ENCODE measurements at regions not wholly inside any gene's neighbourhood (a gene's known extent, or its start where the extent isn't known, plus 50 kb on each side); places are given as distances from the start of the nearest gene placed in this dataset.
"Not testable (repeated sequence)": the region's sequence is repeated elsewhere in the genome, so short reads cannot be mapped to it uniquely, and the experiment has no call there.

GRCh38 chr1:222062640-222063039 lies 320.8 kb upstream of the DUSP10 start:
- no peak overlapping the region for H3K4me3 Mint-ChIP-seq
- no peaks in the 10 kb centered on the region for H3K27me3 Mint-ChIP-seq
- no peaks in the 10 kb centered on the region for H3K4me1 Mint-ChIP-seq (ENCODE audit: low read depth)
- peaks cover 29% of the 10 kb centered on the region for H3K9me3 Mint-ChIP-seq
- H3K36me3 Mint-ChIP-seq (ENCODE audit: low read depth): no peaks in the 10 kb centered on the region
- no peak overlapping the region for H3K27ac Mint-ChIP-seq
- intact Hi-C loops (cut with micrococcal nuclease): no loop called here

DNA sequence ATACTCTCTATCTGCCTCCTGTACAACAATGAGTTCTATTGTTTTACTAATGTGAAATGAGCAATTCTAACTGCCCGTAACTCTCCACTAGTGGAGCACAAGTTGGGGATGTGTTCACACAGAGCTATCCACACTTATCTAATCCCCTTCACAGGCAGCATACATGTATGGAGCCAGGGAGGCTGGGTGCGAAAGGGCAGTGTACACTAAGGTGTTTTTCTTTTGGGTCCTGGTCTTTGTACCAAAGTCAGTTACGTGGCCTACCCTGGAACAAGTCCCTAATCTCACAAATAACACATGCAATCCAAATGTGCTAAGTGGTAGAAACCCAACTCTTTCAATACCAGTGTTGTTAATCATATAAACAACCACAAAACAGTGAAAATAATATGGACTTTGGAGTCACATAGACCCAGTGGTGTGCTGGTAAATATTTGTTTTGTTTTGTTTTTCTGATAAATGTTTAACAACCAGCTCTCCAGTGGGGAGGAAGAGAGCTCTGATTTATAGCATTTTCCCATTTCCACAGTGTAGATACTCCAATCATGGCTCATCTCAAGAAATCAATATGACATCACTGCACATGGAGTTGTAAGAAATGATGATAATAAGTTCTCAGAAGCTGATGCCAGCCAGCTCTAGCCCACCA lies 319.9 kb upstream of the DUSP10 start:
- Mint-ChIP-seq H3K36me3 (ENCODE audit: low read depth) (no peaks in the 10 kb centered on the region), H3K9me3 (peaks cover 27% of the 10 kb centered on the region), H3K4me1 (ENCODE audit: low read depth) (no peaks in the 10 kb centered on the region), H3K27me3 (no peaks in the 10 kb centered on the region), H3K27ac (no peak overlapping the region), H3K4me3 (no peak overlapping the region)
- intact Hi-C loops (cut with micrococcal nuclease): no loop called here

DNA sequence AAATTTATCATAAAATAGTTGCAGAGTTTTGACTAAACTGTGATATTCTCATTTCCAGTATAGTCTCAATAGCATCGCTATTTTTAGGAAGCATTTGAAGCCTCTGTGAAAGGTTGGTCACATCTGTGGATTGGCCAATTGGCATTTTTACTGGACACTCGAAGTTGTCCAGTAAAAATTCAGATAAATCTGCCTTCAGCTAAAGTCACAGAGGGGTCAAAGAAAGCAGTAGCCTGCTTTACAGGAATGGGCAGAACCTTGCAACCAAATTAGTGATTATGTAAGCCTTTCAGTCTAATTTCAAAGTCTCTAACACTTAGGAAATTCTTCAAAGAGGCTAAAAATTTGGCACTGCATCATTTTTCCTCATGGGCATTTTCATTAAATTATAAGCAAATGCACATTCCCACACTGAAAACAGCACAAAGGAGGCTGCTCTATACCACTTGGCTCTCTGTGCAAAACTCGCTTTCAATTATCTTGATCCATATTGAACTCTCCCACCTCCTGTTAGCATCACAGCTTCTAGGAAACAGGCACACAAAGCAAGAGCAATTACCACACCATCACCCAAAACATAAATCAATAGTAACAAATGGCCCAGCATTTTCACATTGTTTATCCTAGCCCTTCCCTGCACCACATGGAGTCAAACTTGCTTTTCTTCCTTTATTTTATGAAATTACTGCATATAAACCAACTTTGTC lies 318.5 kb upstream of the DUSP10 start:
- Mint-ChIP-seq H3K27me3 (no peaks in the 10 kb centered on the region), H3K9me3 (peaks cover 26% of the 10 kb centered on the region), H3K4me3 (no peak overlapping the region), H3K27ac (no peak overlapping the region), H3K4me1 (ENCODE audit: low read depth) (no peaks in the 10 kb centered on the region), H3K36me3 (ENCODE audit: low read depth) (no peaks in the 10 kb centered on the region)
- intact Hi-C loops (cut with micrococcal nuclease): no loop called here

- intact Hi-C loops (cut with micrococcal nuclease): no loop called here
- H3K9me3 Mint-ChIP-seq: peaks cover 5% of the 10 kb centered on the region
- no peaks in the 10 kb centered on the region for H3K36me3 Mint-ChIP-seq (ENCODE audit: low read depth)
- H3K4me3 Mint-ChIP-seq: no peak overlapping the region
- H3K27me3 Mint-ChIP-seq: no peaks in the 10 kb centered on the region
- H3K27ac Mint-ChIP-seq: no peak overlapping the region
- H3K4me1 Mint-ChIP-seq (ENCODE audit: low read depth): no peaks in the 10 kb centered on the region
Observed at GRCh38 chr1:222058249-222058648, 316.4 kb upstream of the DUSP10 start.

- no peaks in the 10 kb centered on the region for H3K9me3 Mint-ChIP-seq
- no peaks in the 10 kb centered on the region for H3K27me3 Mint-ChIP-seq
- no peak overlapping the region for H3K4me3 Mint-ChIP-seq
- intact Hi-C loops (cut with micrococcal nuclease): no loop called here
- H3K4me1 Mint-ChIP-seq (ENCODE audit: low read depth): no peaks in the 10 kb centered on the region
- no peaks in the 10 kb centered on the region for H3K36me3 Mint-ChIP-seq (ENCODE audit: low read depth)
- H3K27ac Mint-ChIP-seq: no peak overlapping the region
Observed at GRCh38 chr1:222057162-222057561, 315.3 kb upstream of the DUSP10 start.

DNA sequence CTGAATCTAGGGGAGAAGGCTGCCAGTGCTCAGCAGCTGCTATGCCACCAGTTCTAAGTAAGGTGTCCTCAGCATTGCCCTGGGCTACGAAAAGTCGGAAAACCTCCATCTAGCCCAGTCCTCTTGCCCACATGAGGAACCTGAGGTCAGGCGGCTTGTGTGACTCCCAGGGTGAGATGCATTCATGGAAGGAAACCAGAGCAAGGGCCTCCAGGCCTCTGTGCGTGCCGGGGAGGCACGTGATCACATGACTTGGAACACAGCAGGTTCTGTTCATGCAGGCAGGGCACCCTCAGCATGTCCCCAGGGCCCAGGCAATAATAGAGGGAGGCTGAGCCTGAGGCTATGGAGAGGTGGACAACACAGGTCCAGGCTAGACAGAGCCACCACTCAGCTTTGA lies 312.5 kb upstream of the DUSP10 start:
- no peak overlapping the region for H3K4me3 Mint-ChIP-seq
- H3K36me3 Mint-ChIP-seq (ENCODE audit: low read depth): no peaks in the 10 kb centered on the region
- no peaks in the 10 kb centered on the region for H3K4me1 Mint-ChIP-seq (ENCODE audit: low read depth)
- H3K27ac Mint-ChIP-seq: no peak overlapping the region
- no peaks in the 10 kb centered on the region for H3K9me3 Mint-ChIP-seq
- intact Hi-C loops (cut with micrococcal nuclease): no loop called here
- H3K27me3 Mint-ChIP-seq: peaks cover 1% of the 10 kb centered on the region

DNA sequence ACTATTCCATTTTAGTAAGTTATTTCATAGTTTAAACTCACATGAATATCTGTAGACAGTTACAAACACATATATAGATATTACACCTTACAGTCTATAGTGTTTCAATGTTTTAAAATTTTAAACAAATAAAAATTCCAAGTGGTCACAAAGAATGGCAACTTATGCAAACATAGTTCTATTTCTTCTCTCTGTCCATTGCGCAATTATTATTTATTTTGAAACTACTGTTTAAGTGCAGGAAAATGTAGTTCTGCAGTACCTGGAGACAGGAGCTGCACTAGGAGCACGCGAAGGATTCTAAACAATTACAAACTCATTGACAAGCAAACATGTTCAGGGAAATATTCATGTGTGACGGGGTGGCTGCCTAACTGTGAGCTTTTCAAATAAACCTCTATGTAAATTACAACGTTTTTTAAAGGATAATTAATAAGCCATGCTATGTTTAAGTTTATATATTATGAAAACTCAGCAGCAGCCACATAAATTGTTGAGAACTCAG lies 312.0 kb upstream of the DUSP10 start:
- no peaks in the 10 kb centered on the region for H3K36me3 Mint-ChIP-seq (ENCODE audit: low read depth)
- intact Hi-C loops (cut with micrococcal nuclease): no loop called here
- H3K4me3 Mint-ChIP-seq: no peak overlapping the region
- no peaks in the 10 kb centered on the region for H3K9me3 Mint-ChIP-seq
- peaks cover 1% of the 10 kb centered on the region for H3K27me3 Mint-ChIP-seq
- H3K4me1 Mint-ChIP-seq (ENCODE audit: low read depth): no peaks in the 10 kb centered on the region
- no peak overlapping the region for H3K27ac Mint-ChIP-seq

GRCh38 chr1:222051311-222051710 lies 309.4 kb upstream of the DUSP10 start:
- H3K27ac Mint-ChIP-seq; H3K4me3 Mint-ChIP-seq; H3K9me3 Mint-ChIP-seq; H3K4me1 Mint-ChIP-seq (ENCODE audit: low read depth); H3K27me3 Mint-ChIP-seq; H3K36me3 Mint-ChIP-seq (ENCODE audit: low read depth); intact Hi-C loops (cut with micrococcal nuclease): not testable (repeated sequence)

- H3K27ac Mint-ChIP-seq; H3K4me1 Mint-ChIP-seq (ENCODE audit: low read depth); H3K36me3 Mint-ChIP-seq (ENCODE audit: low read depth); H3K4me3 Mint-ChIP-seq; H3K27me3 Mint-ChIP-seq; H3K9me3 Mint-ChIP-seq; intact Hi-C loops (cut with micrococcal nuclease): not testable (repeated sequence)
Observed at GRCh38 chr1:222049661-222050060, 307.8 kb upstream of the DUSP10 start.

- no peaks in the 10 kb centered on the region for H3K9me3 Mint-ChIP-seq
- intact Hi-C loops (cut with micrococcal nuclease): no loop called here
- H3K4me1 Mint-ChIP-seq (ENCODE audit: low read depth): peaks cover 8% of the 10 kb centered on the region
- no peak overlapping the region for H3K27ac Mint-ChIP-seq
- H3K27me3 Mint-ChIP-seq: peaks cover 1% of the 10 kb centered on the region
- no peak overlapping the region for H3K4me3 Mint-ChIP-seq
- H3K36me3 Mint-ChIP-seq (ENCODE audit: low read depth): no peaks in the 10 kb centered on the region
Observed at GRCh38 chr1:222049176-222049575, 307.3 kb upstream of the DUSP10 start.

DNA sequence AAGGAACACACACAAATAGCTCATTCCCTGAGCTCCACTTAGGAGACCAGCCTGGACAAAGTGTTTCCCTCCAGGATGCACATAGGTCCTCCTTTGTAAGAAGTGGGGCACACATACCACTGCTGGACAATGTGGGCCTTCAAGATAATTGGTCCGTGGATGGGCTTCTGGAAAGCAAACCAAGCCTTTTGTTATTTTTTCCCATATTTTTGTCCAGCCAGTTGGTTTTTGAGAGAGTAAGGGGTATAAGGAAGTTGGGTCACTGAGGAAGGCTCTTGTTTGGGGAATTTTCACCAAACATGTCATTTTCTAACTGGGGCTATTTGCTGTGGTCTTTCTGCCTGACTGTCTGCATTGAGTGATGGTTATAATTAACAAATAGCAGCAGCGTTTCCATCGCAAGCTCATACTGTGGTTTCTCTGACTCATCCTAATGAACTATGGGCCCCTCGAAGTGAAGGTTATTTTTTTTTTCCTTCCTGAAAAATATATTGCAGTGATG lies 306.3 kb upstream of the DUSP10 start:
- Mint-ChIP-seq H3K4me1 (ENCODE audit: low read depth) (peaks cover 8% of the 10 kb centered on the region), H3K36me3 (ENCODE audit: low read depth) (no peaks in the 10 kb centered on the region), H3K9me3 (no peaks in the 10 kb centered on the region), H3K4me3 (no peak overlapping the region), H3K27ac (no peak overlapping the region), H3K27me3 (peaks cover 1% of the 10 kb centered on the region)
- intact Hi-C loops (cut with micrococcal nuclease): no loop called here

GRCh38 chr1:222047366-222047765 lies 305.5 kb upstream of the DUSP10 start:
- Mint-ChIP-seq H3K9me3 (no peaks in the 10 kb centered on the region), H3K4me1 (ENCODE audit: low read depth) (peaks cover 8% of the 10 kb centered on the region), H3K36me3 (ENCODE audit: low read depth) (no peaks in the 10 kb centered on the region), H3K4me3 (no peak overlapping the region), H3K27ac (no peak overlapping the region), H3K27me3 (peaks cover 1% of the 10 kb centered on the region)
- intact Hi-C loops (cut with micrococcal nuclease): no loop called here

DNA sequence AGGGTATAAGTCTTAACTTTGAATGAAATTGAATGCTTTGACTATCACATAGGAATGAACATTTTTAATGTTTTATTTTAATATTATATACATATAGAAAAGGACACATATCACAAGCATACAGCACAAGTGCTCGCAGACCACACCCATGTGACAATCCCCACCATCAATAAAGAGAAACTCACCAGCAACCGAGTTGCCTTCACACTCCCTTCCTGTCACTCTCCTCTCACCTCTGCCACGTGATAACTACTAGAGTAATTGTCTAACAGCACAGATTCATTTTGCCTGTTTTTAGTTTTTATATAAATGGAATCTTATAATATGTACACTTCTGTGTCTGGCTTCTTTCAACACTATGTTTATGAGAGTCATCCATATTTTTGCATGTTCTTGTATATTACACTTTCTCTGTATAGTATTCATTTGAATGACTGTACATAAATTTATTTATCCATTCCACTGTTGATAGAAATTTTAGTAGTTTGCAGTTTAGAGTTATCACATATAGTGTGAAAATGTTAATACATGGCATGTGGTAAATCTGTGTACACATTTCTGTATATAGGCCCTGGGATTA lies 304.9 kb upstream of the DUSP10 start:
- Mint-ChIP-seq H3K9me3 (no peaks in the 10 kb centered on the region), H3K27ac (no peak overlapping the region), H3K4me3 (no peak overlapping the region), H3K27me3 (peaks cover 1% of the 10 kb centered on the region), H3K36me3 (ENCODE audit: low read depth) (no peaks in the 10 kb centered on the region), H3K4me1 (ENCODE audit: low read depth) (peaks cover 8% of the 10 kb centered on the region)
- intact Hi-C loops (cut with micrococcal nuclease): no loop called here

GRCh38 chr1:222045786-222046185 lies 303.9 kb upstream of the DUSP10 start:
- Mint-ChIP-seq H3K4me1 (ENCODE audit: low read depth) (peaks cover 8% of the 10 kb centered on the region), H3K9me3 (no peaks in the 10 kb centered on the region), H3K27ac (no peak overlapping the region), H3K36me3 (ENCODE audit: low read depth) (no peaks in the 10 kb centered on the region), H3K4me3 (no peak overlapping the region), H3K27me3 (peaks cover 1% of the 10 kb centered on the region)
- intact Hi-C loops (cut with micrococcal nuclease): no loop called here

Data from dendritic cell treated with granulocyte-macrophage colony-stimulating factor and Interleukin-4, amounts not matched to agents 40 ng/mL and 50 ng/mL, for 4 days (primary cell).